Ectodermal cell (in vitro differentiated cells): ENCODE measurements at regions not wholly inside any gene's neighbourhood (a gene's known extent, or its start where the extent isn't known, plus 50 kb on each side); places are given as distances from the start of the nearest gene placed in this dataset.

ENCODE experiments used
- H3K27ac ChIP-seq: 2 replicates; pipeline ENCODE4 v1.7.0; 2013; ENCODE audit warnings: mild to moderate bottlenecking, low read depth, low read length; ENCODE audit not compliant: insufficient read depth, poor library complexity, severe bottlenecking
- H3K27me3 ChIP-seq: 2 replicates; pipeline ENCODE4 v1.7.0; 2013; ENCODE audit warnings: mild to moderate bottlenecking, low read length; ENCODE audit not compliant: insufficient read depth, control insufficient read depth, poor library complexity, severe bottlenecking
- H3K36me3 ChIP-seq: one replicate; pipeline ENCODE4 v1.7.0; 2013; ENCODE audit warnings: low read length; ENCODE audit not compliant: control insufficient read depth, insufficient read depth
- H3K4me1 ChIP-seq: one replicate; pipeline ENCODE4 v1.7.0; 2013; ENCODE audit warnings: low read length; ENCODE audit not compliant: control insufficient read depth, insufficient read depth
- H3K4me3 ChIP-seq: 2 replicates; pipeline ENCODE4 v1.7.0; 2013; ENCODE audit warnings: low read depth, low read length, control low read depth; ENCODE audit not compliant: insufficient read depth
- H3K9me3 ChIP-seq: 2 replicates; pipeline ENCODE4 v1.7.0; 2013; ENCODE audit warnings: mild to moderate bottlenecking, low read length, moderate library complexity; ENCODE audit not compliant: control insufficient read depth
- WGBS, 2 experiments: methylation state at CpG; one replicate each; pipeline ENCODE4 v1.1.7; 2013; ENCODE audit warnings: missing lambda C conversion rate in 2 of 2; 5-methylcytosine and 5-hydroxymethylcytosine counted together

- Histone ChIP-seq H3K4me1 (no peaks in the 10 kb centered on the region), H3K27ac (no peak overlapping the region), H3K27me3 (no peaks in the 10 kb centered on the region), H3K4me3 (no peak overlapping the region), H3K36me3 (no peaks in the 10 kb centered on the region), H3K9me3 (no peaks in the 10 kb centered on the region)
- 92% methylated on average over 4 of the region's 4 CpGs for WGBS, 2 experiments
These were observed 409.1 kb upstream of the GRIA1 start for GRCh38 chr5:153081385-153081784.

GRCh38 chr5:153084511-153084910, 406.0 kb upstream of the GRIA1 start:
- WGBS, 2 experiments, result 95 to 97% methylated on average over 3 of the region's 3 CpGs
- H3K36me3 ChIP-seq, result no peaks in the 10 kb centered on the region
- H3K27ac ChIP-seq, result no peak overlapping the region

GRCh38 chr5:153086486-153086885, 404.0 kb upstream of the GRIA1 start:
- H3K27ac ChIP-seq, result no peak overlapping the region
- H3K4me1 ChIP-seq, result no peaks in the 10 kb centered on the region
- H3K4me3 ChIP-seq, result no peak overlapping the region
- no peaks in the 10 kb centered on the region for H3K36me3 ChIP-seq
- H3K9me3 ChIP-seq, result no peaks in the 10 kb centered on the region
- H3K27me3 ChIP-seq, result no peaks in the 10 kb centered on the region
- 91 to 97% methylated on average over 2 of the region's 2 CpGs for WGBS, 2 experiments

More at GRCh38 chr5:153084511-153084910, 406.0 kb upstream of the GRIA1 start:
- Histone ChIP-seq H3K27me3 (no peaks in the 10 kb centered on the region), H3K4me3 (no peak overlapping the region), H3K4me1 (no peaks in the 10 kb centered on the region), H3K9me3 (no peaks in the 10 kb centered on the region)

GRCh38 chr5:153088538-153088937, 401.9 kb upstream of the GRIA1 start:
- H3K4me1 ChIP-seq, result no peaks in the 10 kb centered on the region
- H3K36me3 ChIP-seq, result no peaks in the 10 kb centered on the region
- WGBS, 2 experiments, result 90 to 100% methylated on average over 1 of the region's 1 CpG
- H3K4me3 ChIP-seq, result no peak overlapping the region
- no peaks in the 10 kb centered on the region for H3K9me3 ChIP-seq
- H3K27ac ChIP-seq, result no peak overlapping the region
- H3K27me3 ChIP-seq, result no peaks in the 10 kb centered on the region

GRCh38 chr5:153094333-153094732, 396.1 kb upstream of the GRIA1 start:
- Histone ChIP-seq H3K4me1 (no peaks in the 10 kb centered on the region), H3K9me3 (no peaks in the 10 kb centered on the region), H3K4me3 (no peak overlapping the region), H3K27ac (no peak overlapping the region), H3K36me3 (no peaks in the 10 kb centered on the region), H3K27me3 (no peaks in the 10 kb centered on the region)
- 92 to 94% methylated on average over 3 of the region's 3 CpGs for WGBS, 2 experiments

GRCh38 chr5:153096381-153096780, 394.1 kb upstream of the GRIA1 start:
- Histone ChIP-seq H3K36me3 (no peaks in the 10 kb centered on the region), H3K27me3 (no peaks in the 10 kb centered on the region), H3K4me1 (no peaks in the 10 kb centered on the region), H3K4me3 (no peak overlapping the region), H3K9me3 (no peaks in the 10 kb centered on the region), H3K27ac (no peak overlapping the region)
- 92 to 93% methylated on average over 3 to 4 of the region's 4 CpGs for WGBS, 2 experiments

- H3K4me1 ChIP-seq, result no peaks in the 10 kb centered on the region
- no peak overlapping the region for H3K4me3 ChIP-seq
- WGBS, 2 experiments, result 71 to 100% methylated on average over 1 of the region's 1 CpG
- no peaks in the 10 kb centered on the region for H3K36me3 ChIP-seq
- no peaks in the 10 kb centered on the region for H3K27me3 ChIP-seq
- H3K27ac ChIP-seq, result no peak overlapping the region
- H3K9me3 ChIP-seq, result no peaks in the 10 kb centered on the region
These were observed 391.1 kb upstream of the GRIA1 start for GRCh38 chr5:153099328-153099727.

- Histone ChIP-seq H3K27me3 (no peaks in the 10 kb centered on the region), H3K27ac (no peak overlapping the region), H3K36me3 (no peaks in the 10 kb centered on the region), H3K9me3 (no peaks in the 10 kb centered on the region), H3K4me1 (no peaks in the 10 kb centered on the region), H3K4me3 (no peak overlapping the region)
- WGBS, 2 experiments, result 89 to 90% methylated on average over 3 of the region's 3 CpGs
These were observed 389.0 kb upstream of the GRIA1 start for GRCh38 chr5:153101235-153102180.

GRCh38 chr5:153116916-153117315, 373.6 kb upstream of the GRIA1 start:
- Histone ChIP-seq H3K4me1 (peaks cover 1% of the 10 kb centered on the region), H3K36me3 (no peaks in the 10 kb centered on the region), H3K4me3 (no peak overlapping the region), H3K9me3 (no peaks in the 10 kb centered on the region), H3K27me3 (no peaks in the 10 kb centered on the region), H3K27ac (no peak overlapping the region)
- WGBS, 2 experiments, result 100% methylated on average over 1 of the region's 1 CpG; no CpG with 5 or more reads in 1 of the 2 experiments

- H3K27ac ChIP-seq, result no peak overlapping the region
- WGBS, 2 experiments, result 92 to 100% methylated on average over 1 of the region's 1 CpG
- H3K4me1 ChIP-seq, result peaks cover 8% of the 10 kb centered on the region
- H3K36me3 ChIP-seq, result no peaks in the 10 kb centered on the region
- H3K9me3 ChIP-seq, result no peaks in the 10 kb centered on the region
- no peak overlapping the region for H3K4me3 ChIP-seq
- no peaks in the 10 kb centered on the region for H3K27me3 ChIP-seq
These were observed 372.5 kb upstream of the GRIA1 start for GRCh38 chr5:153118018-153118417.
